WTC11 (cell line): ENCODE measurements at regions not wholly inside any gene's neighbourhood (a gene's known extent, or its start where the extent isn't known, plus 50 kb on each side); places are given as distances from the start of the nearest gene placed in this dataset.

ENCODE experiments used
- ATAC-seq: fragments of 200-7000 bp; cut with Tn5 transposase; 2 replicates; pipeline ENCODE4 v1.10.0; 2021; ENCODE audit warnings: mild to moderate bottlenecking, moderate library complexity
- CTCF ChIA-PET: fragments of 300-600 bp; sonication (Branson Sonifier 250); formaldehyde crosslinking; loops from one replicate; lab custom pipeline; 2021; ENCODE audit warnings: antibody characterized with exemption; lab: Charles Lee
- POLR2A ChIA-PET: fragments of 350-600 bp; sonication (Branson Sonifier 250); formaldehyde crosslinking; loops from one replicate; lab custom pipeline; 2021; ENCODE audit warnings: antibody characterized with exemption; lab: Charles Lee
- DNase-seq: peaks from one replicate; pipeline ENCODE4 v3.0.0; 2021; ENCODE audit warnings: low spot score
- H3K27ac Mint-ChIP-seq: 2 replicates; pipeline ENCODE4 v1.8.0; 2021; ENCODE audit warnings: mixed read lengths
- H3K27me3 Mint-ChIP-seq: 2 replicates; pipeline ENCODE4 v1.8.0; 2021; ENCODE audit warnings: low read depth, mild to moderate bottlenecking, moderate library complexity, mixed read lengths
- H3K36me3 Mint-ChIP-seq: 2 replicates; pipeline ENCODE4 v1.8.0; 2021; ENCODE audit warnings: mixed read lengths
- H3K4me1 Mint-ChIP-seq: 2 replicates; pipeline ENCODE4 v1.8.0; 2022; ENCODE audit warnings: mixed read lengths
- H3K4me3 Mint-ChIP-seq: 2 replicates; pipeline ENCODE4 v1.8.0; 2021; ENCODE audit warnings: mild to moderate bottlenecking, moderate library complexity, mixed read lengths
- H3K9me3 Mint-ChIP-seq: 2 replicates; pipeline ENCODE4 v1.8.0; 2021; ENCODE audit warnings: mixed read lengths
- CREB1 ChIP-seq: sonication (generic); formaldehyde crosslinking; IDR thresholded peaks from 2 replicates; pipeline ENCODE4 v1.8.0; 2023; ENCODE audit warnings: mild to moderate bottlenecking, missing genetic modification reagents
- CREM ChIP-seq: sonication (generic); formaldehyde crosslinking; IDR thresholded peaks from 2 replicates; pipeline ENCODE4 v1.8.1; 2022; ENCODE audit warnings: mild to moderate bottlenecking, missing genetic modification reagents, moderate library complexity
- ESRRA ChIP-seq: sonication (generic); formaldehyde crosslinking; IDR thresholded peaks from 2 replicates; pipeline ENCODE4 v1.8.1; 2022; ENCODE audit warnings: mild to moderate bottlenecking, missing genetic modification reagents, borderline replicate concordance
- GRHL2 ChIP-seq: fragments of 250-450 bp; sonication (Bioruptor Pico); IDR thresholded peaks from 2 replicates; pipeline ENCODE4 v1.8.0; 2022; ENCODE audit warnings: mild to moderate bottlenecking, moderate library complexity; ENCODE audit not compliant: insufficient replicate concordance, severe bottlenecking
- GTF2I ChIP-seq: fragments of 250-450 bp; sonication (Bioruptor Pico); conservative IDR thresholded peaks from 2 replicates; pipeline ENCODE4 v1.4.0; 2021; ENCODE audit warnings: mild to moderate bottlenecking
- HMGA2 ChIP-seq: fragments of 250-450 bp; sonication (Bioruptor Pico); IDR thresholded peaks from 2 replicates; pipeline ENCODE4 v1.4.0; 2021; ENCODE audit warnings: mild to moderate bottlenecking, moderate library complexity
- JUN ChIP-seq: sonication (generic); formaldehyde crosslinking; IDR thresholded peaks from 2 replicates; pipeline ENCODE4 v1.8.0; 2023; ENCODE audit warnings: mild to moderate bottlenecking, missing genetic modification reagents
- KAT7 ChIP-seq: sonication (generic); formaldehyde crosslinking; IDR thresholded peaks from 2 replicates; pipeline ENCODE4 v1.8.1; 2023; ENCODE audit warnings: missing genetic modification reagents, mild to moderate bottlenecking, borderline replicate concordance
- NFE2L1 ChIP-seq: sonication (generic); formaldehyde crosslinking; IDR thresholded peaks from 2 replicates; pipeline ENCODE4 v1.8.1; 2023; ENCODE audit warnings: missing genetic modification reagents
- NFYB ChIP-seq: sonication (generic); formaldehyde crosslinking; conservative IDR thresholded peaks from 2 replicates; pipeline ENCODE4 v1.8.0; 2022; ENCODE audit warnings: low read depth, missing genetic modification reagents
- PRRX2 ChIP-seq: fragments of 250-450 bp; sonication (Bioruptor Pico); IDR thresholded peaks from 2 replicates; pipeline ENCODE4 v1.8.0; 2021; ENCODE audit warnings: mild to moderate bottlenecking
- SMAD4 ChIP-seq: sonication (generic); formaldehyde crosslinking; IDR thresholded peaks from 2 replicates; pipeline ENCODE4 v1.8.0; 2022; ENCODE audit warnings: mild to moderate bottlenecking, missing genetic modification reagents
- SOX15 ChIP-seq: fragments of 250-450 bp; sonication (Bioruptor Pico); IDR thresholded peaks from 2 replicates; pipeline ENCODE4 v1.9.0; 2021; ENCODE audit warnings: mild to moderate bottlenecking
- TCF7 ChIP-seq: sonication (generic); formaldehyde crosslinking; IDR thresholded peaks from 2 replicates; pipeline ENCODE4 v1.8.0; 2022; ENCODE audit warnings: mild to moderate bottlenecking, low read depth, missing genetic modification reagents, moderate library complexity
- TEAD1 ChIP-seq: sonication (generic); formaldehyde crosslinking; IDR thresholded peaks from 2 replicates; pipeline ENCODE4 v1.8.0; 2022; ENCODE audit warnings: mild to moderate bottlenecking, missing genetic modification reagents
- TEAD4 ChIP-seq: sonication (generic); formaldehyde crosslinking; IDR thresholded peaks from 2 replicates; pipeline ENCODE4 v1.8.0; 2022; ENCODE audit warnings: mild to moderate bottlenecking, missing genetic modification reagents
- ZBTB21 ChIP-seq: sonication (generic); formaldehyde crosslinking; IDR thresholded peaks from 2 replicates; pipeline ENCODE4 v1.8.1; 2023; ENCODE audit warnings: mild to moderate bottlenecking, missing genetic modification reagents, borderline replicate concordance
- ZNF138 ChIP-seq: sonication (generic); formaldehyde crosslinking; conservative IDR thresholded peaks from 2 replicates; pipeline ENCODE4 v1.8.1; 2022; ENCODE audit warnings: mild to moderate bottlenecking, moderate library complexity, missing genetic modification reagents
- ZNF317 ChIP-seq: sonication (generic); formaldehyde crosslinking; IDR thresholded peaks from 2 replicates; pipeline ENCODE4 v1.8.1; 2023; ENCODE audit warnings: low read depth, mild to moderate bottlenecking, moderate library complexity, missing genetic modification reagents, borderline replicate concordance
- ZNF416 ChIP-seq: fragments of 250-450 bp; sonication (Bioruptor Pico); IDR thresholded peaks from 2 replicates; pipeline ENCODE4 v1.9.0; 2021; ENCODE audit warnings: mild to moderate bottlenecking, inconsistent platforms
- ZNF423 ChIP-seq: fragments of 250-450 bp; sonication (Bioruptor Pico); IDR thresholded peaks from 2 replicates; pipeline ENCODE4 v2.1.2; 2022; ENCODE audit warnings: mild to moderate bottlenecking, moderate library complexity
- TF ChIP-seq, protein P1 (sequence below): fragments of 250-450 bp; sonication (Bioruptor Pico); IDR thresholded peaks from 2 replicates; pipeline ENCODE4 v1.9.0; 2021; ENCODE audit warnings: mild to moderate bottlenecking
- TF ChIP-seq, protein P2 (sequence below): sonication (generic); formaldehyde crosslinking; IDR thresholded peaks from 2 replicates; pipeline ENCODE4 v1.8.0; 2022; ENCODE audit warnings: mild to moderate bottlenecking, missing genetic modification reagents
- TF ChIP-seq, protein P3 (sequence below): sonication (generic); formaldehyde crosslinking; conservative IDR thresholded peaks from 2 replicates; pipeline ENCODE4 v1.8.1; 2022; ENCODE audit warnings: mild to moderate bottlenecking, missing genetic modification reagents

DNA sequence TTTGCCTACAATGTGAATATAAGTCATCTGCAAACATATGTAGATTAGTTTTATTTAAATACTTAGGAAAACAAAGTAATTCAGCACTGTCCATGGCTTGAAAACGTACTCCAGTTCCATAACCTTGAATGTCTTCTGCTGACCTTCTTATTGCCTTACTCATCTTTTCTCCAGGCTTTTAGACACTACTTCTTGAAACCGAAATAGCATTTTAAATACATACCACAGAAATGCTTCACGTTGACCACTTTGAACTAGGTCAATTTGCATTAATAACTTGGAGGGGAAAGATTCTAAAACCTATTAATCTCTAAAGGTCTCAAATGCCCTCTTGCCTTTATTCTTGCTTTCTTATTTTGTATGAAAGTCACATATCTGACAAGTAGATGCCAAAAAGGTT is 995.4 kb upstream of the ACO1 start (continued):
- no peak for TF ChIP-seq ESRRA (CRISPR knock-in tag)
- no peak for TF ChIP-seq ZNF416 (CRISPR knock-in tag)
- TF ChIP-seq SMAD4 (CRISPR knock-in tag) = no peak
- TF ChIP-seq, protein P1, sequence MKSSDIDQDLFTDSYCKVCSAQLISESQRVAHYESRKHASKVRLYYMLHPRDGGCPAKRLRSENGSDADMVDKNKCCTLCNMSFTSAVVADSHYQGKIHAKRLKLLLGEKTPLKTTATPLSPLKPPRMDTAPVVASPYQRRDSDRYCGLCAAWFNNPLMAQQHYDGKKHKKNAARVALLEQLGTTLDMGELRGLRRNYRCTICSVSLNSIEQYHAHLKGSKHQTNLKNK (CRISPR knock-in tag) = no peak
- no peak for TF ChIP-seq SOX15 (CRISPR knock-in tag)
- TF ChIP-seq ZNF317 (CRISPR knock-in tag) = no peak
- TF ChIP-seq, protein P2, sequence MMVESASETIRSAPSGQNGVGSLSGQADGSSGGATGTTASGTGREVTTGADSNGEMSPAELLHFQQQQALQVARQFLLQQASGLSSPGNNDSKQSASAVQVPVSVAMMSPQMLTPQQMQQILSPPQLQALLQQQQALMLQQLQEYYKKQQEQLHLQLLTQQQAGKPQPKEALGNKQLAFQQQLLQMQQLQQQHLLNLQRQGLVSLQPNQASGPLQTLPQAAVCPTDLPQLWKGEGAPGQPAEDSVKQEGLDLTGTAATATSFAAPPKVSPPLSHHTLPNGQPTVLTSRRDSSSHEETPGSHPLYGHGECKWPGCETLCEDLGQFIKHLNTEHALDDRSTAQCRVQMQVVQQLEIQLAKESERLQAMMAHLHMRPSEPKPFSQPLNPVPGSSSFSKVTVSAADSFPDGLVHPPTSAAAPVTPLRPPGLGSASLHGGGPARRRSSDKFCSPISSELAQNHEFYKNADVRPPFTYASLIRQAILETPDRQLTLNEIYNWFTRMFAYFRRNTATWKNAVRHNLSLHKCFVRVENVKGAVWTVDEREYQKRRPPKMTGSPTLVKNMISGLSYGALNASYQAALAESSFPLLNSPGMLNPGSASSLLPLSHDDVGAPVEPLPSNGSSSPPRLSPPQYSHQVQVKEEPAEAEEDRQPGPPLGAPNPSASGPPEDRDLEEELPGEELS (CRISPR knock-in tag) = no peak
- no peak for TF ChIP-seq GTF2I (CRISPR knock-in tag)
- TF ChIP-seq NFYB (CRISPR knock-in tag) = no peak
- TF ChIP-seq GRHL2 (CRISPR knock-in tag) = no peak

DNA sequence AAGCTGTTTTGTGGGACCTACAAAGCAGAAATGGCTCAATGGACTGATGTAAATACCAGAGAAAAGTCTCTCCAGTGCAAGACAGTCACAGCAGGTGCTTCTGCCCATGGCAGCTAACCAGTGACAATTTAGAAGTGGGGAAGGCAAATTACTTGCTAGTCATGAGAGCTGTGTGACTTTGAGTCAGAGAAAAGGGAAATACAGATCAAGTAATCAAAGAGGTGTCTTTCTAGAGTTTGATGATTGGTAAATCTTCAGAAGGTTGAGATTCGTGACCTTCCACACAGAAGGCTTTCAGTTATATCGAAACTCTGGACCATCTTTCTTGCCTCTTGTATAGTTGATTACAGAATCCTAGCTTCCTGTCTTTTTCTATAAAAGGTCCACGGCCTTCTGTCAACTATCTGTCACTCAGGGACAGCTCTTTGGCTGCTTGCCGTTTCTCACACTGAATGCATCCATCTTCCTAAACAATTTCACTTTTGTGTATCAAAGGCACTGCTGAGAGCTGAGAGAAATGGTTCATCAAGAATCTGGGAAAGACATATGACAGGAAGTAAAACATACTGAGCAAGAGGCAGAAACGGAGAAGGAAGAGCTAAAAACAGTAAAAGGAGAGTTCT is 993.9 kb upstream of the ACO1 start:
- H3K4me1 Mint-ChIP-seq = 0 out of 2 replicates have a peak, but pooled peaks cover 4% of the 10 kb centered on the region
- H3K36me3 Mint-ChIP-seq = no peaks in the 10 kb centered on the region
- H3K4me3 Mint-ChIP-seq = no peak overlapping the region
- TF ChIP-seq CREM (CRISPR knock-in tag) (no peak), PRRX2 (no peak), NFE2L1 (CRISPR knock-in tag) (no peak), ZNF416 (CRISPR knock-in tag) (no peak), SOX15 (CRISPR knock-in tag) (no peak), ZNF423 (no peak), TEAD1 (CRISPR knock-in tag) (no peak), ZBTB21 (no peak), KAT7 (CRISPR knock-in tag) (no peak), ZNF138 (CRISPR knock-in tag) (no peak), CREB1 (no peak), HMGA2 (CRISPR knock-in tag) (no peak), TCF7 (CRISPR knock-in tag) (no peak), TEAD4 (CRISPR knock-in tag) (no peak), JUN (CRISPR knock-in tag) (no peak)
- TF ChIP-seq, protein P2 (CRISPR knock-in tag) = no peak
- TF ChIP-seq, protein P3, sequence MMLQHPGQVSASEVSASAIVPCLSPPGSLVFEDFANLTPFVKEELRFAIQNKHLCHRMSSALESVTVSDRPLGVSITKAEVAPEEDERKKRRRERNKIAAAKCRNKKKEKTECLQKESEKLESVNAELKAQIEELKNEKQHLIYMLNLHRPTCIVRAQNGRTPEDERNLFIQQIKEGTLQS (CRISPR knock-in tag) = no peak
- ChIA-PET POLR2A (no interaction called here), CTCF (interaction anchor here (0.8 kb wide), 1 partner anchor 152 kb away, joined by 3 read pairs; no protein-coding TSS in a partner anchor)
- no peaks in the 10 kb centered on the region for H3K9me3 Mint-ChIP-seq
- no peak for DNase-seq
- no peaks in the 10 kb centered on the region for H3K27me3 Mint-ChIP-seq
- no peak overlapping the region for H3K27ac Mint-ChIP-seq
- ATAC-seq = no peak
